Activated CD4-positive, alpha-beta T cell treated with anti-CD3 and anti-CD28 coated beads, Interleukin-2, amount 50 U/mL, for 16 hours (primary cell): ENCODE measurements at regions not wholly inside any gene's neighbourhood (a gene's known extent, or its start where the extent isn't known, plus 50 kb on each side); places are given as distances from the start of the nearest gene placed in this dataset.

Source experiments
- DNase-seq: peaks from one replicate; pipeline ENCODE4 v3.0.0-alpha.2; 2020

GRCh38 chr12:65517656-65518210 lies 239.2 kb downstream of the MSRB3 start:
- no peak for DNase-seq

GRCh38 chr12:65518771-65519170 lies 240.3 kb downstream of the MSRB3 start:
- no peak for DNase-seq

GRCh38 chr12:65520658-65521057 lies 242.2 kb downstream of the MSRB3 start:
- no peak for DNase-seq

GRCh38 chr12:65522956-65523860 lies 244.7 kb downstream of the MSRB3 start:
- no peak for DNase-seq

GRCh38 chr12:65524666-65525065 lies 246.2 kb downstream of the MSRB3 start:
- DNase-seq: no peak

- DNase-seq: no peak
Observed at GRCh38 chr12:65525491-65526141, 247.1 kb downstream of the MSRB3 start.

- no peak for DNase-seq
Observed at GRCh38 chr12:65526311-65526710, 247.8 kb downstream of the MSRB3 start.

- no peak for DNase-seq
Observed at GRCh38 chr12:65528127-65528526, 249.6 kb downstream of the MSRB3 start.

GRCh38 chr12:65529106-65529505 lies 250.6 kb downstream of the MSRB3 start:
- no peak for DNase-seq

- DNase-seq: no peak
Observed at GRCh38 chr12:65529771-65530435, 251.4 kb downstream of the MSRB3 start.

- no peak for DNase-seq
Observed at GRCh38 chr12:65532162-65532561, 253.7 kb downstream of the MSRB3 start.

- DNase-seq: no peak
Observed at GRCh38 chr12:65532764-65533163, 254.3 kb downstream of the MSRB3 start.

GRCh38 chr12:65533177-65533883 lies 254.8 kb downstream of the MSRB3 start:
- no peak for DNase-seq

- no peak for DNase-seq
Observed at GRCh38 chr12:65534238-65534841, 255.9 kb downstream of the MSRB3 start.

GRCh38 chr12:65535946-65536345 lies 257.5 kb downstream of the MSRB3 start:
- no peak for DNase-seq

GRCh38 chr12:65536351-65536750 lies 257.9 kb downstream of the MSRB3 start:
- no peak for DNase-seq

- no peak for DNase-seq
Observed at GRCh38 chr12:65536876-65537681, 258.6 kb downstream of the MSRB3 start.

GRCh38 chr12:65537978-65538377 lies 259.5 kb downstream of the MSRB3 start:
- DNase-seq: no peak

GRCh38 chr12:65539023-65539422 lies 260.5 kb downstream of the MSRB3 start:
- no peak for DNase-seq

- no peak for DNase-seq
Observed at GRCh38 chr12:65540140-65540539, 261.7 kb downstream of the MSRB3 start.

- DNase-seq: no peak
Observed at GRCh38 chr12:65546528-65546927, 268.0 kb downstream of the MSRB3 start.
